Transverse colon (tissue), 4 donors: ENCODE measurements at regions not wholly inside any gene's neighbourhood (a gene's known extent, or its start where the extent isn't known, plus 50 kb on each side); places are given as distances from the start of the nearest gene placed in this dataset.

Experiments used
- CTCF ChIP-seq, 5 experiments: fragments of 200-600 bp in 3 of 5; fragments of 450-650 bp in 2 of 5; sonication (generic) in 3 of 5; IDR thresholded peaks; 1 replicate in 2 of 5; 2 replicates in 3 of 5; pipeline ENCODE4 v1.5.1; 2016 to 2017; ENCODE audit warnings: antibody characterized with exemption in 5 of 5, inconsistent platforms in 3 of 5, mild to moderate bottlenecking in 2 of 5, moderate library complexity in 1 of 5
- POLR2A ChIP-seq: fragments of 450-650 bp; IDR thresholded peaks from one replicate; pipeline ENCODE4 v1.6.1; 2016; ENCODE audit warnings: antibody characterized with exemption, mild to moderate bottlenecking, moderate library complexity
- POLR2AphosphoS5 ChIP-seq, 3 donors: sonication (generic); formaldehyde crosslinking; IDR thresholded peaks; one replicate each; pipeline ENCODE4 v1.6.1; 2016; ENCODE audit warnings: antibody characterized with exemption in 3 of 3

GRCh38 chr4:33162122-33162521 lies 2442.0 kb downstream of the PCDH7 start:
- TF ChIP-seq CTCF (IDR thresholded peaks at IDR 0.05) (no peak), POLR2A (no peak), POLR2AphosphoS5 (IDR thresholded peaks at IDR 0.05) (no peak)
